ENCODE measurements at regions not wholly inside any gene's neighbourhood (a gene's known extent, or its start where the extent isn't known, plus 50 kb on each side); places are given as distances from the start of the nearest gene placed in this dataset.

DNA sequence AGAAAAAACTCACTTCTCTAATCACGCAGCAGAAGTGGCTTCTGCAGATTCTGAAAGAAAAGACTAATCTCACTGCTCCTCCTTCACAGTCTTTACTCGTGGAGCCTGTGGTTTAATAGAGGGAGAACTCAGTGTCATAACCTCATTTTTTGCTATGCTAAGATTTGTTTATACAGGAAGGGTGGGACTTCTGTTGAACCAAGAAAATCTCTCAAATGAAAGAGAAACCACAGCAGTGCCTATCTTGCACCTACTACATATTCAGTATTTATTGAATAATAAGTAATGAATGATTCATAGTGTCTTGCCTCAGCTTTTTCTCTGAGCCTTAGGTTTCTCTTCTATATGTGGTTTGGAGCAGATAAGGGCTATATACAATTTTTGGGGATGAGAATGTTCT is 136.1 kb upstream of the DMAC1 start:
- intact Hi-C loops (cut with DNase I) = no loop called here
- H3K4me3 ChIP-seq = no peak overlapping the region
- H3K36me3 ChIP-seq = no peaks in the 10 kb centered on the region
- 46 to 52% methylated on average over 2 of the region's 2 CpGs for WGBS, 2 donors
- ATAC-seq (peak in 4 of 8 donors; percentile 14 to 58 (median 40)), DNase-seq (no peak)
- TF ChIP-seq, protein P1, sequence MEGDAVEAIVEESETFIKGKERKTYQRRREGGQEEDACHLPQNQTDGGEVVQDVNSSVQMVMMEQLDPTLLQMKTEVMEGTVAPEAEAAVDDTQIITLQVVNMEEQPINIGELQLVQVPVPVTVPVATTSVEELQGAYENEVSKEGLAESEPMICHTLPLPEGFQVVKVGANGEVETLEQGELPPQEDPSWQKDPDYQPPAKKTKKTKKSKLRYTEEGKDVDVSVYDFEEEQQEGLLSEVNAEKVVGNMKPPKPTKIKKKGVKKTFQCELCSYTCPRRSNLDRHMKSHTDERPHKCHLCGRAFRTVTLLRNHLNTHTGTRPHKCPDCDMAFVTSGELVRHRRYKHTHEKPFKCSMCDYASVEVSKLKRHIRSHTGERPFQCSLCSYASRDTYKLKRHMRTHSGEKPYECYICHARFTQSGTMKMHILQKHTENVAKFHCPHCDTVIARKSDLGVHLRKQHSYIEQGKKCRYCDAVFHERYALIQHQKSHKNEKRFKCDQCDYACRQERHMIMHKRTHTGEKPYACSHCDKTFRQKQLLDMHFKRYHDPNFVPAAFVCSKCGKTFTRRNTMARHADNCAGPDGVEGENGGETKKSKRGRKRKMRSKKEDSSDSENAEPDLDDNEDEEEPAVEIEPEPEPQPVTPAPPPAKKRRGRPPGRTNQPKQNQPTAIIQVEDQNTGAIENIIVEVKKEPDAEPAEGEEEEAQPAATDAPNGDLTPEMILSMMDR (IDR thresholded peaks at IDR 0.05) = no peak
- H3K4me1 ChIP-seq = peaks cover 0 to 8% (median 0%) of the 10 kb centered on the region in 9 donors
- no peaks in the 10 kb centered on the region for H3K27me3 ChIP-seq
- peaks cover 0 to 18% (median 2%) of the 10 kb centered on the region in 11 donors for H3K9me3 ChIP-seq
- peak overlapping the region in 1 of 10 donors; percentile 58 for H3K27ac ChIP-seq

GRCh38 chr9:7932767-7933166 is 133.2 kb upstream of the DMAC1 start:
- WGBS, 2 donors = 86 to 95% methylated on average over 4 of the region's 4 CpGs
- Histone ChIP-seq H3K36me3 (no peaks in the 10 kb centered on the region), H3K4me1 (peaks cover 0 to 8% (median 0%) of the 10 kb centered on the region in 9 donors), H3K4me3 (no peak overlapping the region), H3K27ac (no peak overlapping the region), H3K9me3 (no peaks in the 10 kb centered on the region), H3K27me3 (no peaks in the 10 kb centered on the region)
- DNase-seq = no peak
- no peak for ATAC-seq
- intact Hi-C loops (cut with DNase I) = no loop called here
- TF ChIP-seq, protein P1 (IDR thresholded peaks at IDR 0.05) = no peak

DNA sequence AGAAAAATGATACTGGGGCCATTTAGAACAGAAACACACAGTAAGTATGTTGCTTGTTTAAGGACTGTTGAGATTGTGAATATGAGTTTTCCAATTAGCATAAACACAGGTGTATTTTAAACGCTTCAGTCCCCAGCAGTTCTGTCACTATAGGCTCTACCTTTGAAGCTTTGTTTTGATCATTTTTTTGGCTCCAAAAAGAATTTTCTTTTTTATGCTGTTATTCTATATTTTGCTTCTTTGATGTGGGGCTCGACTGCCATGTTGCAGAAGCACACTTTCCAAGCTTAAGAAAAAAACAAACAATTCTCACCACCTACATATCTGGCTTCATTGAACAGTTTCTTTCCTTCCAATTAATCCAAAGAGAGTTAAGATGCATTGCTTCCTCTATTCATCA is 131.0 kb upstream of the DMAC1 start:
- Histone ChIP-seq H3K4me3 (no peak overlapping the region), H3K9me3 (no peaks in the 10 kb centered on the region), H3K27ac (no peak overlapping the region), H3K36me3 (no peaks in the 10 kb centered on the region), H3K4me1 (no peaks in the 10 kb centered on the region), H3K27me3 (no peaks in the 10 kb centered on the region)
- ATAC-seq (no peak), DNase-seq (no peak)
- TF ChIP-seq, protein P1 (IDR thresholded peaks at IDR 0.05) = no peak
- 81 to 82% methylated on average over 2 of the region's 2 CpGs for WGBS, 2 donors
- intact Hi-C loops (cut with DNase I) = no loop called here

- Histone ChIP-seq H3K9me3 (no peaks in the 10 kb centered on the region), H3K27ac (no peak overlapping the region), H3K4me1 (no peaks in the 10 kb centered on the region), H3K36me3 (no peaks in the 10 kb centered on the region), H3K4me3 (no peak overlapping the region), H3K27me3 (no peaks in the 10 kb centered on the region)
- TF ChIP-seq, protein P1 (IDR thresholded peaks at IDR 0.05) = no peak
- ATAC-seq = no peak
- no peak for DNase-seq
- intact Hi-C loops (cut with DNase I) = no loop called here
- 75 to 82% methylated on average over 6 of the region's 6 CpGs for WGBS, 2 donors
Measured at GRCh38 chr9:7921545-7922197, 122.1 kb upstream of the DMAC1 start.
